ENCODE measurements at regions not wholly inside any gene's neighbourhood (a gene's known extent, or its start where the extent isn't known, plus 50 kb on each side); places are given as distances from the start of the nearest gene placed in this dataset.

DNA sequence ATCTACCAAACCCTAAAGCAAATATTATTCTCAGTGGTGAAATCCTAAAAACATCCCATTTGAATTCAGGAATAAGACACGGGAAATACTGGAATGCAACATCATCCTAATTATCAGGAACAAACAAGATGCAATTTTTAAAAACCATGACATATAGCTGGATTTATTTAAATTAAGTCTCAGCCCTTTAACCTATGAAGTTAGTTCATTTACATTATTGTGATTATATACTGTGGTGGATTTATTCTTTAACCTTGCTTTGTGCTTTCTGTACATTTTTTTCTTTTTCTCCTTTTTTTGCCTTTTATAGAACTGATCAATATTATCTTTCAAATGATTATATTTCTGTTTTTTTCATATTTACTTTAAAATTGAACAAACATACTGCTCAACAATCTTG, 59.8 kb upstream of the ARMC2 start (continued):
- TF ChIP-seq, protein P1, sequence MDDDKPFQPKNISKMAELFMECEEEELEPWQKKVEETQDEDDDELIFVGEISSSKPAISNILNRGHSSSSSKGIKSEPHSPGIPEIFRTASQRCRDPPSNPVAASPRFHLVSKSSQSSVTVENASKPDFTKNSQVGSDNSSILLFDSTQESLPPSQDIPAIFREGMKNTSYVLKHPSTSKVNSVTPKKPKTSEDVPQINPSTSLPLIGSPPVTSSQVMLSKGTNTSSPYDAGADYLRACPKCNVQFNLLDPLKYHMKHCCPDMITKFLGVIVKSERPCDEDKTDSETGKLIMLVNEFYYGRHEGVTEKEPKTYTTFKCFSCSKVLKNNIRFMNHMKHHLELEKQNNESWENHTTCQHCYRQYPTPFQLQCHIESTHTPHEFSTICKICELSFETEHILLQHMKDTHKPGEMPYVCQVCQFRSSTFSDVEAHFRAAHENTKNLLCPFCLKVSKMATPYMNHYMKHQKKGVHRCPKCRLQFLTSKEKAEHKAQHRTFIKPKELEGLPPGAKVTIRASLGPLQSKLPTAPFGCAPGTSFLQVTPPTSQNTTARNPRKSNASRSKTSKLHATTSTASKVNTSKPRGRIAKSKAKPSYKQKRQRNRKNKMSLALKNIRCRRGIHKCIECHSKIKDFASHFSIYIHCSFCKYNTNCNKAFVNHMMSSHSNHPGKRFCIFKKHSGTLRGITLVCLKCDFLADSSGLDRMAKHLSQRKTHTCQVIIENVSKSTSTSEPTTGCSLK (tag by site-specific recombination; IDR thresholded peaks at IDR 0.05): no peak
- TF ChIP-seq, protein P2, sequence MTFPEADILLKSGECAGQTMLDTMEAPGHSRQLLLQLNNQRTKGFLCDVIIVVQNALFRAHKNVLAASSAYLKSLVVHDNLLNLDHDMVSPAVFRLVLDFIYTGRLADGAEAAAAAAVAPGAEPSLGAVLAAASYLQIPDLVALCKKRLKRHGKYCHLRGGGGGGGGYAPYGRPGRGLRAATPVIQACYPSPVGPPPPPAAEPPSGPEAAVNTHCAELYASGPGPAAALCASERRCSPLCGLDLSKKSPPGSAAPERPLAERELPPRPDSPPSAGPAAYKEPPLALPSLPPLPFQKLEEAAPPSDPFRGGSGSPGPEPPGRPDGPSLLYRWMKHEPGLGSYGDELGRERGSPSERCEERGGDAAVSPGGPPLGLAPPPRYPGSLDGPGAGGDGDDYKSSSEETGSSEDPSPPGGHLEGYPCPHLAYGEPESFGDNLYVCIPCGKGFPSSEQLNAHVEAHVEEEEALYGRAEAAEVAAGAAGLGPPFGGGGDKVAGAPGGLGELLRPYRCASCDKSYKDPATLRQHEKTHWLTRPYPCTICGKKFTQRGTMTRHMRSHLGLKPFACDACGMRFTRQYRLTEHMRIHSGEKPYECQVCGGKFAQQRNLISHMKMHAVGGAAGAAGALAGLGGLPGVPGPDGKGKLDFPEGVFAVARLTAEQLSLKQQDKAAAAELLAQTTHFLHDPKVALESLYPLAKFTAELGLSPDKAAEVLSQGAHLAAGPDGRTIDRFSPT (tag by site-specific recombination; IDR thresholded peaks at IDR 0.05): no peak
- no peak for TF ChIP-seq YY2 (tag by site-specific recombination; IDR thresholded peaks at IDR 0.05)
- TF ChIP-seq, protein P3, sequence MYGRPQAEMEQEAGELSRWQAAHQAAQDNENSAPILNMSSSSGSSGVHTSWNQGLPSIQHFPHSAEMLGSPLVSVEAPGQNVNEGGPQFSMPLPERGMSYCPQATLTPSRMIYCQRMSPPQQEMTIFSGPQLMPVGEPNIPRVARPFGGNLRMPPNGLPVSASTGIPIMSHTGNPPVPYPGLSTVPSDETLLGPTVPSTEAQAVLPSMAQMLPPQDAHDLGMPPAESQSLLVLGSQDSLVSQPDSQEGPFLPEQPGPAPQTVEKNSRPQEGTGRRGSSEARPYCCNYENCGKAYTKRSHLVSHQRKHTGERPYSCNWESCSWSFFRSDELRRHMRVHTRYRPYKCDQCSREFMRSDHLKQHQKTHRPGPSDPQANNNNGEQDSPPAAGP (tag by site-specific recombination; IDR thresholded peaks at IDR 0.05): no peak
- TF ChIP-seq ZNF221 (tag by site-specific recombination; IDR thresholded peaks at IDR 0.05; ENCODE audit: borderline replicate concordance): no peak

DNA sequence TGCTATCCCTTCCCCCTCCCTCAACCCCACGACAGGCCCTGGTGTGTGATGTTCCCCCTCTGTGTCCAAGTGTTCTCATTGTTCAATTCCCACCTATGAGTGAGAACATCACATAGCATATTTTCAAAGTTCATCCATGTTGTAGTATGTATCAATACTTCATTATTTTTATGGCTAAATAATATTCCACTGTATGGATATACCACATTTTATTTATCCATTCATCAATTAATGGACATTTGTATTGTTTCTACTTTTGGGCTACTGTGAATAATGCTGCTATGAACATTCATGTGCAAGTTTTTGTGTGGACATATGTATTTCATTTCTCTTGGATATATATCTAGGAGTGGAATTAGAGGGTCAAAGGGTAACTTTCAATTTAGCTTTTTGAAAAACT, 58.7 kb upstream of the ARMC2 start:
- POLR2A ChIA-PET: no interaction called here
- TF ChIP-seq ZFP3 (tag by site-specific recombination; IDR thresholded peaks at IDR 0.05; ENCODE audit: low read depth) (no peak), ZNF404 (tag by site-specific recombination; IDR thresholded peaks at IDR 0.05) (no peak), ZFP41 (tag by site-specific recombination; IDR thresholded peaks at IDR 0.05; ENCODE audit: borderline replicate concordance) (no peak), ZNF146 (tag by site-specific recombination; IDR thresholded peaks at IDR 0.05) (0 out of 2 replicates have a peak, but pooled peaks have one; percentile 45)
- TF ChIP-seq, protein P4, sequence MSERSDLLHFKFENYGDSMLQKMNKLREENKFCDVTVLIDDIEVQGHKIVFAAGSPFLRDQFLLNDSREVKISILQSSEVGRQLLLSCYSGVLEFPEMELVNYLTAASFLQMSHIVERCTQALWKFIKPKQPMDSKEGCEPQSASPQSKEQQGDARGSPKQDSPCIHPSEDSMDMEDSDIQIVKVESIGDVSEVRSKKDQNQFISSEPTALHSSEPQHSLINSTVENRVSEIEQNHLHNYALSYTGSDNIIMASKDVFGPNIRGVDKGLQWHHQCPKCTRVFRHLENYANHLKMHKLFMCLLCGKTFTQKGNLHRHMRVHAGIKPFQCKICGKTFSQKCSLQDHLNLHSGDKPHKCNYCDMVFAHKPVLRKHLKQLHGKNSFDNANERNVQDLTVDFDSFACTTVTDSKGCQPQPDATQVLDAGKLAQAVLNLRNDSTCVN (tag by site-specific recombination; optimal IDR thresholded peaks at IDR 0.05): no peak
- H3K9me3 ChIP-seq (ENCODE audit: control insufficient read depth, insufficient read depth, low read depth, low read length): no peaks in the 10 kb centered on the region

DNA sequence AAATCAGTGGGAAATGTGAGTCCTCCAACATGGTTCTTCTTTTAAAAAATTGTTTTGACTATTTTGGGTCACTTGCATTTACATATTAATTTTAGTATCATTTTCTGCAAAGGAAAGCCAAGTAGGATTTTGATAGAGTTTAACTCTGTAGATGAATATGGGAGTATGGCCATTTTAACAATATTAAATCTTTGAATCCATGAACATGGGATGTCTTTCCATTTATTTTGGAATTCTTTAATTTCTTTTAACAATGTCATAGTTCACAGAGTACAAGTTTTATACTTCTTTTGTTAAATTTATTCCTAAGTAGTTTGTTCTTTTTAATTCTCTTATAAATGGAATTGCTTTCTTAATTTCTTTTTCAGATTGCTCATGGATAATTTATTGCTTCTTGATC, 56.5 kb upstream of the ARMC2 start:
- POLR2A ChIA-PET: no interaction called here
- no peaks in the 10 kb centered on the region for H3K9me3 ChIP-seq (ENCODE audit: control insufficient read depth, insufficient read depth, low read depth, low read length)
- H3K4me3 ChIP-seq (ENCODE audit: low read depth, low read length): no peak overlapping the region
- no peaks in the 10 kb centered on the region for H3K4me1 ChIP-seq (ENCODE audit: control insufficient read depth, insufficient read depth, low read length)
- H3K36me3 ChIP-seq (ENCODE audit: control insufficient read depth in 2 of 2, insufficient read depth in 1 of 2, low read length in 2 of 2): no peaks in the 10 kb centered on the region
- CTCF ChIA-PET: no interaction called here
- H3K27ac ChIP-seq (ENCODE audit: extremely low read depth, low read depth, low read length): no peak overlapping the region
- TF ChIP-seq, protein P5, sequence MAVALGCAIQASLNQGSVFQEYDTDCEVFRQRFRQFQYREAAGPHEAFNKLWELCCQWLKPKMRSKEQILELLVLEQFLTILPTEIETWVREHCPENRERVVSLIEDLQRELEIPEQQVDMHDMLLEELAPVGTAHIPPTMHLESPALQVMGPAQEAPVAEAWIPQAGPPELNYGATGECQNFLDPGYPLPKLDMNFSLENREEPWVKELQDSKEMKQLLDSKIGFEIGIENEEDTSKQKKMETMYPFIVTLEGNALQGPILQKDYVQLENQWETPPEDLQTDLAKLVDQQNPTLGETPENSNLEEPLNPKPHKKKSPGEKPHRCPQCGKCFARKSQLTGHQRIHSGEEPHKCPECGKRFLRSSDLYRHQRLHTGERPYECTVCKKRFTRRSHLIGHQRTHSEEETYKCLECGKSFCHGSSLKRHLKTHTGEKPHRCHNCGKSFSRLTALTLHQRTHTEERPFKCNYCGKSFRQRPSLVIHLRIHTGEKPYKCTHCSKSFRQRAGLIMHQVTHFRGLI (tag by site-specific recombination; IDR thresholded peaks at IDR 0.05): no peak
- peak; percentile 94 for TF ChIP-seq ZNF248 (tag by site-specific recombination; IDR thresholded peaks at IDR 0.05)

More for the DNA sequence above, 58.7 kb upstream of the ARMC2 start:
- CTCF ChIA-PET: no interaction called here
- H3K27ac ChIP-seq (ENCODE audit: extremely low read depth, low read depth, low read length): no peak overlapping the region
- H3K4me3 ChIP-seq (ENCODE audit: low read depth, low read length): no peak overlapping the region
- no peaks in the 10 kb centered on the region for H3K36me3 ChIP-seq (ENCODE audit: control insufficient read depth in 2 of 2, insufficient read depth in 1 of 2, low read length in 2 of 2)
- no peaks in the 10 kb centered on the region for H3K4me1 ChIP-seq (ENCODE audit: control insufficient read depth, insufficient read depth, low read length)

Measured in HEK293 (cell line).